ENCODE measurements at regions not wholly inside any gene's neighbourhood (a gene's known extent, or its start where the extent isn't known, plus 50 kb on each side); places are given as distances from the start of the nearest gene placed in this dataset.

DNA sequence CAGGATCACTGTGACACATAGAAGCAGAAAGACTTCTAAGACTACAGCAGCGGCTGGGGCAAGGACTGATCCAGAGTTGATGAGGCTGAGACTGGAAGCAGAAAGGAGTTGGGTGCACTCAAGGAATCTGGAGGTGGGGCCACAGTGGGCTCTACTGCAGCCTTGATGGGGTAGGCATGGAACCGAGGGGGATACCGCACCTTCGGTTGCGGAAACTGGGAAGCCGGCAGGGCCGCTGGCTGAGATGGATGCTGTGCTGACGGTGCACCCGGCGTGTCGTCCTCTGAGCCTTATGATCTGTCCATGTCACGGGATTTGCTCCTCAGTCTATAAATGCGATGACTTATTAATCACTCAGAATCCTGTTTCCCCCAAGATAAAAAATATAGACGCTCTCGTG, 473.5 kb upstream of the MYT1L start:
- Histone ChIP-seq H3K9me3 (ENCODE audit: severe bottlenecking) (no peaks in the 10 kb centered on the region), H3K36me3 (ENCODE audit: low read depth) (no peaks in the 10 kb centered on the region), H3K27me3 (ENCODE audit: insufficient read depth, poor library complexity, severe bottlenecking) (no peaks in the 10 kb centered on the region), H3K4me1 (ENCODE audit: insufficient read depth, poor library complexity, severe bottlenecking) (no peaks in the 10 kb centered on the region), H3K27ac (ENCODE audit: poor library complexity, severe bottlenecking) (no peak overlapping the region), H3K4me3 (ENCODE audit: severe bottlenecking) (no peak overlapping the region)
- TF ChIP-seq, protein P1, sequence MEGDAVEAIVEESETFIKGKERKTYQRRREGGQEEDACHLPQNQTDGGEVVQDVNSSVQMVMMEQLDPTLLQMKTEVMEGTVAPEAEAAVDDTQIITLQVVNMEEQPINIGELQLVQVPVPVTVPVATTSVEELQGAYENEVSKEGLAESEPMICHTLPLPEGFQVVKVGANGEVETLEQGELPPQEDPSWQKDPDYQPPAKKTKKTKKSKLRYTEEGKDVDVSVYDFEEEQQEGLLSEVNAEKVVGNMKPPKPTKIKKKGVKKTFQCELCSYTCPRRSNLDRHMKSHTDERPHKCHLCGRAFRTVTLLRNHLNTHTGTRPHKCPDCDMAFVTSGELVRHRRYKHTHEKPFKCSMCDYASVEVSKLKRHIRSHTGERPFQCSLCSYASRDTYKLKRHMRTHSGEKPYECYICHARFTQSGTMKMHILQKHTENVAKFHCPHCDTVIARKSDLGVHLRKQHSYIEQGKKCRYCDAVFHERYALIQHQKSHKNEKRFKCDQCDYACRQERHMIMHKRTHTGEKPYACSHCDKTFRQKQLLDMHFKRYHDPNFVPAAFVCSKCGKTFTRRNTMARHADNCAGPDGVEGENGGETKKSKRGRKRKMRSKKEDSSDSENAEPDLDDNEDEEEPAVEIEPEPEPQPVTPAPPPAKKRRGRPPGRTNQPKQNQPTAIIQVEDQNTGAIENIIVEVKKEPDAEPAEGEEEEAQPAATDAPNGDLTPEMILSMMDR (IDR thresholded peaks at IDR 0.05; ENCODE audit: poor library complexity, severe bottlenecking), result no peak
- no peak for DNase-seq (ENCODE audit: low spot score)
- ATAC-seq (ENCODE audit: low read depth), result no peak

GRCh38 chr2:2801458-2801857, 470.4 kb upstream of the MYT1L start:
- no peaks in the 10 kb centered on the region for H3K4me1 ChIP-seq (ENCODE audit: insufficient read depth, poor library complexity, severe bottlenecking)
- no peak overlapping the region for H3K4me3 ChIP-seq (ENCODE audit: severe bottlenecking)
- no peaks in the 10 kb centered on the region for H3K36me3 ChIP-seq (ENCODE audit: low read depth)
- DNase-seq (ENCODE audit: low spot score) (no peak), ATAC-seq (ENCODE audit: low read depth) (no peak)
- H3K27me3 ChIP-seq (ENCODE audit: insufficient read depth, poor library complexity, severe bottlenecking), result no peaks in the 10 kb centered on the region
- TF ChIP-seq, protein P1 (IDR thresholded peaks at IDR 0.05; ENCODE audit: poor library complexity, severe bottlenecking), result no peak
- H3K27ac ChIP-seq (ENCODE audit: poor library complexity, severe bottlenecking), result no peak overlapping the region
- H3K9me3 ChIP-seq (ENCODE audit: severe bottlenecking), result no peaks in the 10 kb centered on the region

DNA sequence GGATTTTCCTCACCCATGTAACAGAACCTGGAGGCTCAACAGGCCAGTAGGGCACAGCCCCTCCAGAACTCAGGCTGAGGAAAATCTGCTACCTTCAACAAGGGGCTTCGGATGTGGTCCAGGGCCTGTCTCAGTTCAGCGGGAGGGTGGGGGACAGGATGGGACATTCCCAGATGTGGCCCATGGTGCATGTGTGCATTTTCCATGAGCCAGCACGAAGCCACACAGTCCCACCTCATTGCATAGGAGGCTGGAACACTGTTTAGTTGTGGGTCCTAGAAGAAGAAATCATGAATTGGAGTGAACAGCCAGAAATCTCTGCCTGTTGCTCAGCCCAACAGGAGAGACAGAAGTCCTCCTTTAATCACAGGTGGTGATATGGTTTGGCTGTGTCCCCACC, 469.6 kb upstream of the MYT1L start:
- no peak overlapping the region for H3K27ac ChIP-seq (ENCODE audit: poor library complexity, severe bottlenecking)
- no peaks in the 10 kb centered on the region for H3K27me3 ChIP-seq (ENCODE audit: insufficient read depth, poor library complexity, severe bottlenecking)
- no peak for ATAC-seq (ENCODE audit: low read depth)

GRCh38 chr2:2800001-2800400, 468.9 kb upstream of the MYT1L start:
- Histone ChIP-seq H3K27ac (ENCODE audit: poor library complexity, severe bottlenecking) (no peak overlapping the region), H3K4me1 (ENCODE audit: insufficient read depth, poor library complexity, severe bottlenecking) (no peaks in the 10 kb centered on the region), H3K27me3 (ENCODE audit: insufficient read depth, poor library complexity, severe bottlenecking) (no peaks in the 10 kb centered on the region), H3K4me3 (ENCODE audit: severe bottlenecking) (no peak overlapping the region), H3K36me3 (ENCODE audit: low read depth) (no peaks in the 10 kb centered on the region), H3K9me3 (ENCODE audit: severe bottlenecking) (no peaks in the 10 kb centered on the region)
- no peak for DNase-seq (ENCODE audit: low spot score)
- TF ChIP-seq, protein P1 (IDR thresholded peaks at IDR 0.05; ENCODE audit: poor library complexity, severe bottlenecking), result no peak
- no peak for ATAC-seq (ENCODE audit: low read depth)

More for the DNA sequence above, 469.6 kb upstream of the MYT1L start:
- no peak for DNase-seq (ENCODE audit: low spot score)
- H3K36me3 ChIP-seq (ENCODE audit: low read depth), result no peaks in the 10 kb centered on the region
- TF ChIP-seq, protein P1 (IDR thresholded peaks at IDR 0.05; ENCODE audit: poor library complexity, severe bottlenecking), result no peak
- no peaks in the 10 kb centered on the region for H3K9me3 ChIP-seq (ENCODE audit: severe bottlenecking)
- H3K4me3 ChIP-seq (ENCODE audit: severe bottlenecking), result no peak overlapping the region
- H3K4me1 ChIP-seq (ENCODE audit: insufficient read depth, poor library complexity, severe bottlenecking), result no peaks in the 10 kb centered on the region

- no peak overlapping the region for H3K27ac ChIP-seq (ENCODE audit: poor library complexity, severe bottlenecking)
- H3K4me1 ChIP-seq (ENCODE audit: insufficient read depth, poor library complexity, severe bottlenecking), result no peaks in the 10 kb centered on the region
- H3K27me3 ChIP-seq (ENCODE audit: insufficient read depth, poor library complexity, severe bottlenecking), result no peaks in the 10 kb centered on the region
- no peak overlapping the region for H3K4me3 ChIP-seq (ENCODE audit: severe bottlenecking)
- no peaks in the 10 kb centered on the region for H3K9me3 ChIP-seq (ENCODE audit: severe bottlenecking)
- ATAC-seq (ENCODE audit: low read depth) (no peak), DNase-seq (ENCODE audit: low spot score) (no peak)
- TF ChIP-seq, protein P1 (IDR thresholded peaks at IDR 0.05; ENCODE audit: poor library complexity, severe bottlenecking), result no peak
- H3K36me3 ChIP-seq (ENCODE audit: low read depth), result no peaks in the 10 kb centered on the region
These were observed 468.1 kb upstream of the MYT1L start for GRCh38 chr2:2799151-2799697.

Data from RWPE2 (cell line).